Stomach (tissue), 4 donors: ENCODE measurements at regions not wholly inside any gene's neighbourhood (a gene's known extent, or its start where the extent isn't known, plus 50 kb on each side); places are given as distances from the start of the nearest gene placed in this dataset.

ENCODE experiments used
- CTCF ChIP-seq, 7 experiments: fragments of 450-650 bp in 4 of 7; fragments of 200-600 bp in 3 of 7; sonication (generic) in 3 of 7; IDR thresholded peaks; one replicate each; pipeline ENCODE4 v1.5.1; 2016 to 2019; ENCODE audit warnings: antibody characterized with exemption in 7 of 7, control low read depth in 2 of 7, mild to moderate bottlenecking in 1 of 7
- EP300 ChIP-seq: sonication (generic); formaldehyde crosslinking; IDR thresholded peaks from one replicate; pipeline ENCODE4 v1.6.1; 2017; ENCODE audit warnings: antibody characterized with exemption
- POLR2A ChIP-seq, 4 donors: fragments of 450-650 bp; IDR thresholded peaks; one replicate each; pipeline ENCODE4 v1.6.1; 2016; ENCODE audit warnings: antibody characterized with exemption in 4 of 4, control low read depth in 2 of 4, mild to moderate bottlenecking in 1 of 4, moderate library complexity in 1 of 4
- POLR2AphosphoS5 ChIP-seq, 3 donors: sonication (generic); formaldehyde crosslinking; IDR thresholded peaks; one replicate each; pipeline ENCODE4 v1.6.1; 2016; ENCODE audit warnings: antibody characterized with exemption in 3 of 3

- TF ChIP-seq CTCF (IDR thresholded peaks at IDR 0.05), result no peak
- TF ChIP-seq POLR2A (IDR thresholded peaks at IDR 0.05), result no peak
- no peak for TF ChIP-seq EP300
- TF ChIP-seq POLR2AphosphoS5 (IDR thresholded peaks at IDR 0.05), result no peak
Measured at GRCh38 chr6:170111141-170111664, 179.7 kb downstream of the DLL1 start.
